ENCODE measurements at regions not wholly inside any gene's neighbourhood (a gene's known extent, or its start where the extent isn't known, plus 50 kb on each side); places are given as distances from the start of the nearest gene placed in this dataset.

DNA sequence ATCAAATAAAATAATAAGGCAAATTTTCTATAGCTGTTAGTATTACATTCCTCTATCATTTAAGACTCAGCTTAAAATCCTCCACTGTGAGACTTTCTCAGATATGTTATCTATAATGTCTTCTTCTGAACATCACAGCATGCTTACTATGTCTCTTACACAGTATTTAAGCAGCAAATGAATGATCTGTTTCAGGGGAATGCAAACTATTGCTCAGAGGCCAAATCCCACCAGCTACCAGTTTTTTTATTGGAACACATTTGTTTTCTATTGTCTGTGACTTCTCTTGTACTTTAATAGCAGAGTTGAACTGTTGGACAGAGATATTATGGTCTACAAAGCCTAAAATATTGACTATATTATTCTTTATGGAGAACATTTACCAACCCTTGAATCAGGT is 59.6 kb downstream of the C3orf38 start:
- no peak for DNase-seq

GRCh38 chr3:88211096-88211890 is 61.5 kb downstream of the C3orf38 start:
- no peak for DNase-seq

- peak; percentile 77 for DNase-seq
These were observed 69.5 kb downstream of the C3orf38 start for GRCh38 chr3:88219138-88219792.

GRCh38 chr3:88220126-88220525 is 70.4 kb downstream of the C3orf38 start:
- no peak for DNase-seq

DNA sequence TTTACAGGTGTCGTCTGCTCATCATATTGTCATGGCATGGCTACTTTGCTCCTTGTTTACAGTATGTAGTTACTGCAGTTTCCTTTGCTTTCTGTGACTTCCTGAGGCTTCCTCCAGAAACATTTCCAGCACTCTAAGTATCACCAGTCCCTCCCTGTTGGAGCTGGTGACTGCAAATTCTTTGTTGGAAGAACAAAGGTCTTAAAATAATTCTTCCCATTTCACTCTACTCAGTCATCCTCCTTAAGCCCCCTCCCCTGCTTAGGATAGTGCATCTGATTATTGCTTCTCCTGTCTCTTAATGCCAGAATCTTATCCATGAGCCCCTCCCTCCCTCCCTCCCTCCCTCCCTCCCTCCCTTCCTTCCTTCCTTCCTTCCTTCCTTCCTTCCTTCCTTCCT is 72.0 kb downstream of the C3orf38 start:
- no peak for DNase-seq

DNA sequence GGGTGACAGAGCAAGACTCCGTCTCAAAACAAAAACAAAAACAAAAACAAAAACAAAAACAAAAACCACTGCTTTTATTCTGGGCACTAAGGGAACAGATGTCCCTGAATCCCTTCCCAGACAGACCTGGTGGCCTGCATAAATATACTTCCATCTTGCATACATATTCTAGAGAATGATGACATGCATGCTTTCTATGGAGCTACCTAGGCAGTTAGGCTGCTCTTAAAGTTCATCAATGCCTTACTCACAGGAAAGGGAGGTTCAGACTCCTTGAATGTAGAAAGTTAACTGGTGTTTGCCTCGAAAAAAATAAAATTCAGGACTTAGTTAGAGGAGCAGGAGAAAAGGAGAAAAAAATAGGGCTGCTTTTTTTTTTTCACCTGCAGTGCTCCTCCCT is 72.6 kb downstream of the C3orf38 start:
- DNase-seq = no peak

- no peak for DNase-seq
These were observed 75.7 kb downstream of the C3orf38 start for GRCh38 chr3:88225326-88226008.

- no peak for DNase-seq
These were observed 77.2 kb downstream of the C3orf38 start for GRCh38 chr3:88226910-88227309.

DNA sequence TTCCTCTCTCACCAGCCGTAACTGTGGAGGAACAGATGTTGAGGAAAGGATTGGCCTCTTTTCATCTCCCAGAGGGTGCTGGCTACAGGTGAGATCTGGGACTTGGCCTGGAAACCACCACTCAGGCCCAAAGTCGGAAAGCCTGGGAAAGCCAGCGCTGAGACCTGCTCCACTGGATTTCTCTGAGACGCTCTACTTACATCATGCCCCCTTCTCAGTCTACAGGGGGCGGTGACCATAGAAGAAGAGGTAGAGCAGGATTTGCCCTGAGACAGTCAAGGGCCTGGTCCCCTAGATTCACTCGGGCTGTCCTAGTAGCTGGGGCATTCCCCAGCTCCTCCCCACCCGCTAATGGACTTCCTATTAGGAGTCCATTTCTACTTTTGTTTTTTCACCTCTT is 80.9 kb downstream of the C3orf38 start:
- DNase-seq = no peak

DNA sequence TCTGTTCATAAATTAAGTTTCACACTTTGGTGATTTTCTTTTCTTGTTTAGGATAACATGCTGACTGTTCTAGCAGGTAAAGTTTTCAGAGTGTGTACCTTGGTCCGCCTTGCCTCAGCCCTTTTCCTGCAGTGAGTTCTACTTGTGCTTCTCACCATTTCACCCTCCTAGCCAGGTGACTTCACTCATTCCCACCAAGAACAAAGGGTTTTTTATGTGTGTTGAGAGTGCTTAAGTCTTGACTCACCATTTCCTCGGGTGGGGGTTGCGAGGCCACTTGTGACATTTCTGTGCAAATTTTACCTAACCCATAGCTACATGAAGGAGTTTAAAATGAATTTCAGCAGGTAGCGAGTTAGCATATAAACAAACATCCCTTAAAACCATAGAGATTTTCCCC is 81.4 kb downstream of the C3orf38 start:
- DNase-seq = no peak

GRCh38 chr3:88231632-88232031 is 81.9 kb downstream of the C3orf38 start:
- DNase-seq = no peak

- DNase-seq = no peak
These were observed 85.3 kb downstream of the C3orf38 start for GRCh38 chr3:88235102-88235501.

GRCh38 chr3:88239870-88240269 is 90.1 kb downstream of the C3orf38 start:
- DNase-seq = no peak

GRCh38 chr3:88248658-88249057 is 98.9 kb downstream of the C3orf38 start:
- DNase-seq = no peak

DNA sequence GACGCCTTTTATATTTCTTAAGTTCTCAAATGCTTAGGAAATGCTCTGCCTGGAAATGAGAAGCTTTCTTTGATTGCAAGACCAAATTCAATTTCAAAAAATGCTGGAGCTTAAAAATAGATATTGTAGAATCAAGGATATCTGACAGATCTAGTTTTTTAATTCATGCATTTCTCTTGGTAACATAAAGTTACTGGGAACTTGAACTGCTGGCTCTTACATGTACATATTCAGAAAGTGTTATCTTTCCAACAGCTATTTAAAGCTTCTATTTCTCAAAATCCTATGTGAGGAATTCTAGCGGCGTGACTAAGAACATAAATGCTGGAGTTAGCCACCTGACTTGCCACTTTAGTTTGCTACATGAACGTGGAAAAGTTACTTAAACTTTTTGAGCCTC is 109.3 kb downstream of the C3orf38 start:
- no peak for DNase-seq

DNA sequence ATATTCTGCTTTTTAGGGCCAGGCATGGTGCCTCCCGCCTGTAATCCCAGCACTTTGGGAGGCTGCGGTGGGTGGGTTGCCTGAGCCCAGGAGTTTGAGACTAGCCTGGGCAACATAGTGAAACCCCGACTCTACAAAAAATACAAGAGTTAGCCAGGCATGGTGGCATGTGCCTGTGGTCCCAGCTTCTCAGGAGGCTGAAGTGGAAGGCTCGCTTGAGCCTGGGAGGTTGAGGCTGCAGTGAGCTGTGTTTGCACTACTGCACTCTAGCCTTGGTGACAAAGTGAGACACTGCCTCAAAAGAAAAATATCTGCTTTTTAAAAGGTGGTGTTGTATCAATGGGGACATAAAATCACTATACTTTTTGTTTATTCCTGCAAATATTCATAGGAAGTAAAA is 112.8 kb downstream of the C3orf38 start:
- DNase-seq = no peak

DNA sequence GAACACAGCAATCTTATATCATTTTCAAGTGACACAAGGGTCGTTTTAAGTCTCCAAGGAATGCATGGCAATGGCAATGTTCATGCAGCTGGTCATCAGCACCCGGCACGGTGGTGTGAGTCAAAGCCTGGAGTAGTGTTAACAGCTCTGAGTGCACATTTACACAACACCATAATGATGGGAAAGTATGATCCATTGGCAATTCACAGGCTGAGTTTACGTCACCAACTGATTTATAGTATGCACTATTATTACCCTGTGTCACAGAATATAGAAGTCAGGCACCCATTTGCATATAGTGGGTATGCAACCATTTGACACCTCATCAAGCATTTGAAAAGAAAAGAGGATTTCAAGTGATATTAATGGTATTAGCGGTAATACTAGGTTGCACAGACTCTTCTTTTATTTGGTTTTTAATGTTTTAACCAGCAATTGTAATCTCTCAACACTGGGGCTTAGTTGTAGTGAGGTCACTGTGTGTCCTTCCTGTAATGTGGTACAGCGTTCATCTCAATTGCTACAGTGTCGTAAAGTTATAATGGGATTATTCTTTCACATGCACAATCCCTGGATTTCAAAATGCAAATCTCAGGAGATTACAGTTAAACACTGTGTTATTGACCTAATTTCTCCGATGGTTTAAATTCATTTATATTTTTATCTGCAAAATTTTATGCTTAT is 113.8 kb downstream of the C3orf38 start:
- DNase-seq = no peak

GRCh38 chr3:88267441-88267840 is 117.7 kb downstream of the C3orf38 start:
- no peak for DNase-seq

- DNase-seq = no peak
These were observed 118.1 kb downstream of the C3orf38 start for GRCh38 chr3:88267847-88268246.

- DNase-seq = no peak
These were observed 130.6 kb downstream of the C3orf38 start for GRCh38 chr3:88280326-88280725.

- DNase-seq = no peak
These were observed 132.9 kb downstream of the C3orf38 start for GRCh38 chr3:88282528-88283241.

- no peak for DNase-seq
These were observed 133.5 kb downstream of the C3orf38 start for GRCh38 chr3:88283242-88283592.

DNA sequence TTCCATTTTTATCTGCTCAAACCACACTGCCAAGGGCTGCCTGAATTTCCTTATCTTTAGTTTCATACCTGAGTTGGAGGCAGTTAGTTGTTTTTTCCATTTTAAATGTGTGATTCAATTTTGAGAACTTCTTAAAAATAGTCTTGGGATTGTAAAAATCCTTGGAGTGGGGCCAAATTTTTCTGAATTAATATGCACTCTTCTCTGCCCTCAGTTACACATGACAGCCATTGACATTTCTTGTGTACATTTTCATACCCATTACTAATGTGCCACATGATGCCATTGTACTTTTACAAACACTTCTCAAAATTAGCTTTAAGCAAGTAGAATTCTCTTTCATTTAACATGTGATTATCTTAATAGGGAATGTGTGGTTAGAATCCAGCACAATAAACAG is 141.7 kb downstream of the C3orf38 start:
- DNase-seq = no peak
